ENCODE measurements at regions not wholly inside any gene's neighbourhood (a gene's known extent, or its start where the extent isn't known, plus 50 kb on each side); places are given as distances from the start of the nearest gene placed in this dataset.
A peak's percentile ranks its signal among the peaks of the same experiment; 100 is the strongest.
"Not testable (repeated sequence)": the region's sequence is repeated elsewhere in the genome, so short reads cannot be mapped to it uniquely, and the experiment has no call there.

DNA sequence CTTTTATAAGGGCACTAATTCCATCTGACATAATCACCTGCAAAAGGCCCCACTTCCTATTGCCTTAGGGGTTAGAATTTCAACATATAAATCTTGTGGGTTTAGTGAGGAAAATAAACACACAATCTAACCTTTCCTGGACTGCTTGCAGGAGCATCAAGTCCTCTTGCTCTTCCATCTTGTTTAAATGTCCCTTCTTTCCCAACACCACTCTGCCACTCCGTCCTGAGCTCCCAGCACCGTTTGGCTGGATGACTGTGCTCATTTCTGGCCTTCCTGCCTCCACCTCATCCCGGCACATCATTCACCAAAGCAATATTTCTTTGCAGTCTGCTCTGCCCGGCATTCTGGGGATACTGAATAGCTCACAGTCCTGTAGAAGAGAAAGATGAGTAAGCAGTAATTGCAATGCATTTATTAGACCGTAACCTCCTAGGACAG, 247.8 kb downstream of the BCL2 start:
- DNase-seq (ENCODE audit: low spot score in 2 of 2) = no peak
- ATAC-seq = no peak
- no peak overlapping the region for H3K27ac Mint-ChIP-seq
- no peaks in the 10 kb centered on the region for H3K9me3 Mint-ChIP-seq
- H3K36me3 Mint-ChIP-seq = no peaks in the 10 kb centered on the region

- no peak overlapping the region for H3K27ac Mint-ChIP-seq
- ATAC-seq (no peak), DNase-seq (ENCODE audit: low spot score in 2 of 2) (no peak)
- no peaks in the 10 kb centered on the region for H3K36me3 Mint-ChIP-seq
- H3K9me3 Mint-ChIP-seq = no peaks in the 10 kb centered on the region
Measured at GRCh38 chr18:63070767-63071502, 248.6 kb downstream of the BCL2 start.

- Mint-ChIP-seq H3K9me3 (no peaks in the 10 kb centered on the region), H3K36me3 (no peaks in the 10 kb centered on the region), H3K27ac (no peak overlapping the region)
- DNase-seq (ENCODE audit: low spot score in 2 of 2) (no peak), ATAC-seq (no peak)
Measured at GRCh38 chr18:63069496-63069895, 250.1 kb downstream of the BCL2 start.

- Mint-ChIP-seq H3K9me3 (no peaks in the 10 kb centered on the region), H3K27ac (peak overlapping the region in 1 of 2 donors; percentile 53), H3K36me3 (no peaks in the 10 kb centered on the region)
- DNase-seq (ENCODE audit: low spot score in 2 of 2) (no peak), ATAC-seq (peak in 1 of 2 donors; percentile 44)
Measured at GRCh38 chr18:63067939-63068338, 251.6 kb downstream of the BCL2 start.

DNA sequence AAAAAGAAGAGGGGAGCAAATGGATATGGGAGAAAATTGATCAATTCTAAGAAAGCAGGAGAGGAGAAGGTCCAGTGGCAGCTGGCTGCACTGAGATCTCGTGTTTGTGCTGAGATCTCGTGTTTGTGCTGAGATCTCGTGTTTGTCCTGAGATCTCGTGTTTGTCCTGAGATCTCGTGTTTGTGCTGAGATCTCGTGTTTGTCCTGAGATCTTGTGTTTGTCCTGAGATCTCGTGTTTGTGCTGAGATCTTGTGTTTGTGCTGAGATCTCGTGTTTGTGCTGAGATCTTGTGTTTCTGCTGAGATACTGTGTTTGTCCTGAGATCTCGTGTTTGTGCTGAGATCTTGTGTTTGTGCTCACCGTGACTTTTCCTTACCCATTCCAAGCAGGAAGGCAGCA, 254.4 kb downstream of the BCL2 start:
- DNase-seq (ENCODE audit: low spot score in 2 of 2) = no peak
- no peak overlapping the region for H3K27ac Mint-ChIP-seq
- no peaks in the 10 kb centered on the region for H3K36me3 Mint-ChIP-seq
- ATAC-seq = no peak
- no peaks in the 10 kb centered on the region for H3K9me3 Mint-ChIP-seq

- ATAC-seq (no peak), DNase-seq (ENCODE audit: low spot score in 2 of 2) (no peak)
- H3K27ac Mint-ChIP-seq = no peak overlapping the region
- H3K9me3 Mint-ChIP-seq = no peaks in the 10 kb centered on the region
- H3K36me3 Mint-ChIP-seq = no peaks in the 10 kb centered on the region
Measured at GRCh38 chr18:63063171-63063570, 256.4 kb downstream of the BCL2 start.

- DNase-seq (ENCODE audit: low spot score in 2 of 2) = no peak
- no peak for ATAC-seq
- no peaks in the 10 kb centered on the region for H3K9me3 Mint-ChIP-seq
- no peak overlapping the region for H3K27ac Mint-ChIP-seq
- H3K36me3 Mint-ChIP-seq = no peaks in the 10 kb centered on the region
Measured at GRCh38 chr18:63062246-63062645, 257.3 kb downstream of the BCL2 start.

- ATAC-seq (no peak), DNase-seq (ENCODE audit: low spot score in 2 of 2) (no peak)
- H3K9me3 Mint-ChIP-seq = no peaks in the 10 kb centered on the region
- H3K27ac Mint-ChIP-seq = no peak overlapping the region
- no peaks in the 10 kb centered on the region for H3K36me3 Mint-ChIP-seq
Measured at GRCh38 chr18:63061303-63061702, 258.3 kb downstream of the BCL2 start.

DNA sequence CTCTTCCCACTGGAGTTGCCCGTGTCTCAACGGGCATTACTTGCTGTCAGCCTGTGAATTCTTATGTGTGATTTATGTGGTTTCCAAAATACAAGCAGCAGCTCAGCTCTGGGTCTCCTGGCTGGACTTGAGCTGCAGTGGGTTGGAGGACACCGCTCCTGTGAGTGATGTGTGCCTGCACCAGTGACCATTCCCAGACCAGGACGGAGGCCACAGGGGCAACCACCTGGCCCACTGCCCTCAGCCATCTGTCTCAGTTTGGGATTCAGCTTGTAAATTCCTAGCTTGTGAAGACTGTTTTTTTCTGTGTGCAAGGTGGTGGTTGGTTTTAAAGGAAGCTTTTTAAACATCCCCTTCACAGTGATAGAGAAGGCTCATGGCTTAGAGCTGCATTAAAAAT, 261.0 kb downstream of the BCL2 start:
- no peaks in the 10 kb centered on the region for H3K9me3 Mint-ChIP-seq
- DNase-seq (ENCODE audit: low spot score in 2 of 2) (no peak), ATAC-seq (no peak)
- H3K36me3 Mint-ChIP-seq = no peaks in the 10 kb centered on the region
- H3K27ac Mint-ChIP-seq = no peak overlapping the region

DNA sequence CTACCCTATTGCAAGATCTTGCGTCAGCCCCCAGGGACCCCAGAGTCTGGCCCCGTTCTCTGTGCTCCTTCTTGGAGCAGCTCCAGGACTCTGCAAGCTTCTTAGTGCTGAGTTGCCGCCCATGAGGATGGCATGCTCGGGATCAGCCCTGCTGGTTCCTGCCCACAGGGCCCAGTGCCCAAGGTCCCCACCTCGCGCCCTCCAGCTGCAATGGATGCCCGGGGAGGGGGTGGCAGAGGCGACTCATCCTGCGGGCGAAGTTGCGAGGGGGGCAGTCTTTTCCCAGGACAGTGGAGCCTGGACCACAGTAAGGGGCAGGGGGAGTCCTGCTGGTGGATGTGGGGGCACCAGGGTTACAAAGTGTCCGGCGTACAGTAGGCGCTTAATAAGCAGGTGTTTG, 261.9 kb downstream of the BCL2 start:
- ATAC-seq (no peak), DNase-seq (ENCODE audit: low spot score in 2 of 2) (no peak)
- Mint-ChIP-seq H3K36me3 (no peaks in the 10 kb centered on the region), H3K9me3 (no peaks in the 10 kb centered on the region), H3K27ac (no peak overlapping the region)

DNA sequence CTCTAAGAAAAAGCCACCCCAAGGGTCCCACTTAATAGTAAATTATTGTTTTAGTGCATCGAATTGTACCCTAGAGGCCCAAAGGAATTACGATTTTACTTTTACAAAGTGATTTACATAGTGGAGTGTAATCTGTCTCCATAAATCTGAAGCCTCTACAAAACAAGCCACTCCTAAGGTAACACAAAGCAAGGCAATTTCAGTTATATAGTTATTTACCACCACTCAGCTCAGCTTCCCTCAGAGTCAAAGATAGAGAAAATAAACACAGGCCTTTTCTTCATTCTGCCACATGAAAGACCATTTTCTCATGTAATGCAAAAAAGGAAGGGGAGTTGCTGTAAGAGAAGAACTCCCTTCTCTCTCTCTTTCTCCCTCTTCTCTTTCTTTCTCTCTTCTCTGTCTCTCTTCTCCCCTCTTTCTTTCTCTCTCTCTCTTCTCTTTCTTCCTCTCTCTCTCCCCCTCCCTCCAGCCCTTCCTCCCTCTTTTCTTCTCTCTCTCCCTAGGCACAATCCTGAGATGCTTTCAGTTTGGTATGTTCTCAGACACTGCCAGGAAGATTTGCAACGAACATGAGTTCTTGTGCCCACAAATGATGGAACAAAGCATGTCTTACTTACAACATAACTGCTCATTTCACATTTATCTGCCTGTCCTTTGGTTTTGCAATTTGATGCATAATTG, 264.5 kb downstream of the BCL2 start:
- DNase-seq (ENCODE audit: low spot score in 2 of 2) = no peak
- Mint-ChIP-seq H3K36me3 (no peaks in the 10 kb centered on the region), H3K9me3 (no peaks in the 10 kb centered on the region), H3K27ac (no peak overlapping the region)
- ATAC-seq = no peak

- ATAC-seq (no peak), DNase-seq (ENCODE audit: low spot score in 2 of 2) (no peak)
- Mint-ChIP-seq H3K27ac (no peak overlapping the region), H3K9me3 (no peaks in the 10 kb centered on the region), H3K36me3 (no peaks in the 10 kb centered on the region)
Measured at GRCh38 chr18:63051928-63052327, 267.6 kb downstream of the BCL2 start.

DNA sequence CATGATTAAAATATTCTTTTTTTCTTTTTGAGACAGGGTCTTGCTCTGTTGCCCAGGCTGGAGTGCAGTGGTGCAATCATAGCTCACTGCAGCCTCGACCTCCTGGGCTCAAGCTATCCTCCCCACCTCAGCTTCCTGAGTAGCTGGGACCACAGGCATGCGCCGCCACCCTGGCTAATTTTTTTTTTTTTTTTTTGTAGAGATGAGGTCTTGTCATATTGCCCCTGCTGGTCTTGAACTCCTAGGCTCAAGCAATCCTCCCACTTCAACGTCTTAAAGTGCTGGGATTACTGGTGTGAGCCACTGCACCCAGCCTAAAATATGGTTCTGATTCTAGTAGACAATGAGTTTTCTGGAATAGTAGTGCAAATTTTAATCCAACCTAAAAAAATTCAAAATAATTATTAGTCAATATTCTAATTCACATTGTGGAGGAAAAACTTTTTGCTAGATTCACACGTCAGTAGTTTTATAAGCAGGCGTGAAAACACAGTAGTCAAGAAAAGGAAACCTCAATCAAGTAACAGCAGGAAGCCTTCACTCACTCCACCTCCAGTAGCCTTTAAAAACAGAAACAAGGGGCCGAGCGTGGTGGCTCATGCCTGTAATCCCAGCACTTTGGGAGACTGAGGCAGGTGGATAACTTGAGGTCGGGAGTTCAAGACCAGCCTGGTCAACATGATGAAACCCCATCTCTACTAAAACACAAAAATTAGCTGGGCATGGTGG, 268.7 kb downstream of the BCL2 start:
- not testable (repeated sequence) for DNase-seq (ENCODE audit: low spot score in 2 of 2); H3K36me3 Mint-ChIP-seq; ATAC-seq; H3K9me3 Mint-ChIP-seq; H3K27ac Mint-ChIP-seq

GRCh38 chr18:63046375-63046774, 273.2 kb downstream of the BCL2 start:
- H3K36me3 Mint-ChIP-seq = peaks cover 0 to 15% of the 10 kb centered on the region in 2 donors
- no peak overlapping the region for H3K27ac Mint-ChIP-seq
- DNase-seq (ENCODE audit: low spot score in 2 of 2) (no peak), ATAC-seq (no peak)
- H3K9me3 Mint-ChIP-seq = peaks cover 4 to 16% of the 10 kb centered on the region in 2 donors

DNA sequence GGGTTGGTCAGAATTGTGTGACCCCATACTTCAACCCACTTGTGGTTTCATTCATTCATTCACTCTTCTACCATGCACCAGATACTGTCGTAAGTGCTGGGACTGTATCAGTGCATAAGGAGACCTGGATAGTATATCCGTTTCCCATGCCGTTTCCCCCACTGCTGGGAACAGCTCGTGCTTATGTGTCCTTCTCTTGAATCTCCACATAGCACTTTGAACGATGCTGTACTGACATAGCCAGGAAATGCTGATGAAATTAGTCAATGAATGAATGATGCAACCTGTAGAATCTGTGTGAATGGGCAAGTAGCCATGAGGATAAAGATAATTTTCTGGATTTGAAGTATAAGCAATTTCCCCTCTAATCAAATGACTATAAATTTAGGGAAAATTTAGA, 276.1 kb downstream of the BCL2 start:
- H3K36me3 Mint-ChIP-seq = peaks cover 0 to 19% of the 10 kb centered on the region in 2 donors
- no peak for DNase-seq (ENCODE audit: low spot score in 2 of 2)
- H3K27ac Mint-ChIP-seq = no peak overlapping the region
- peaks cover 4 to 21% of the 10 kb centered on the region in 2 donors for H3K9me3 Mint-ChIP-seq
- ATAC-seq = no peak

- ATAC-seq (no peak), DNase-seq (ENCODE audit: low spot score in 2 of 2) (no peak)
- Mint-ChIP-seq H3K36me3 (peaks cover 0 to 19% of the 10 kb centered on the region in 2 donors), H3K9me3 (peaks cover 4 to 21% of the 10 kb centered on the region in 2 donors), H3K27ac (no peak overlapping the region)
Measured at GRCh38 chr18:63042351-63042750, 277.2 kb downstream of the BCL2 start.

DNA sequence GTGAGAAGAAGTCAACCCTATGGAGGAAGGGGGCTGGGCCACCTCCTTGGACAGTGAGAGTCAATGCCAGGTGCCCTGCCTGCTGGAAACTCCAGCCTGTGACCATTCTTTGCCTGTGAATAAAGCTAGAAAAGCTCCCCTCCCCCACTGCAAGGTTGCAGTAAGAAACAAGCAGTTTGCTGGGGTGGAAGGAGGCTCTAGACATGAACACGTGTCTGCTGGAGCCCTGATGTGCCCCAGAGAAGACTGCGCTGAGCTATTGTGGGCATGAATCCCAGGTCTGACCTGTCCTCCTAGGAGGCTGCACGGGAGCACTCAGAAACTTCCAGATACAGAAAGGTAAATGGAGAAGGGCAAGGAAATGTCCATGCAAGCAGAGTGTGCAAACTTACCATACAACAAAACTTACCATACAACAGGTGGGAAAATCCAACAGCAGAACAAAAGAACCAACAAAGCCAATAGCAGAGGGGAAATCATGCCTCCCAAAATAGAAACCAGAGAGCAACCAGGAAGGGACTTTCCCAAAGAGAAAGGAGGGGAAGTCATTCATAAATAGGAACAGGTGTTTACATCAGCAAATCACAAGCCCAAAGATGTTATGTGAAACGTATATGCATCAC, 278.7 kb downstream of the BCL2 start:
- Mint-ChIP-seq H3K36me3 (peaks cover 0 to 19% of the 10 kb centered on the region in 2 donors), H3K9me3 (peaks cover 4 to 21% of the 10 kb centered on the region in 2 donors), H3K27ac (peak overlapping the region; percentile 10 to 37)
- ATAC-seq (peak; percentile 43 to 71), DNase-seq (ENCODE audit: low spot score in 2 of 2) (no peak)
